Naive thymus-derived CD4-positive, alpha-beta T cell (primary cell): ENCODE measurements at regions not wholly inside any gene's neighbourhood (a gene's known extent, or its start where the extent isn't known, plus 50 kb on each side); places are given as distances from the start of the nearest gene placed in this dataset.

Experiments
- ATAC-seq: fragments of 150-1000 bp; cut with Tn5 transposase; 2 replicates; pipeline ENCODE4 v1.10.0; 2021; ENCODE audit warnings: mild to moderate bottlenecking, moderate library complexity
- CTCF ChIA-PET: fragments of 350-600 bp; sonication (Branson Sonifier 250); formaldehyde crosslinking; loops from one replicate; lab custom pipeline; 2021; ENCODE audit warnings: antibody characterized with exemption; lab: Charles Lee
- POLR2A ChIA-PET: fragments of 350-600 bp; sonication (Branson Sonifier 250); formaldehyde crosslinking; loops from one replicate; lab custom pipeline; 2021; ENCODE audit warnings: antibody characterized with exemption, inconsistent platforms; lab: Charles Lee
- DNase-seq, 9 donors: peaks; one replicate each; pipeline versions ENCODE4 v3.0.0 to v3.0.0-alpha.2; 2020 to 2022; ENCODE audit warnings: mixed read lengths in 1 of 9
- H3K27ac ChIP-seq: one replicate; pipeline ENCODE4 v1.7.0; 2013; ENCODE audit warnings: mild to moderate bottlenecking, low read depth, low read length, moderate library complexity
- H3K27me3 ChIP-seq, 2 donors: one replicate each; pipeline ENCODE4 v1.7.0; 2013; ENCODE audit warnings: low read length in 2 of 2, mild to moderate bottlenecking in 2 of 2, moderate library complexity in 2 of 2; ENCODE audit not compliant: control insufficient read depth in 2 of 2, insufficient read depth in 2 of 2
- H3K36me3 ChIP-seq, 3 experiments: 1 replicate in 2 of 3; 2 replicates in 1 of 3; pipeline ENCODE4 v1.7.0; 2013; ENCODE audit warnings: low read length in 3 of 3, mild to moderate bottlenecking in 3 of 3, moderate library complexity in 1 of 3; ENCODE audit not compliant: insufficient read depth in 3 of 3, control insufficient read depth in 2 of 3
- H3K4me1 ChIP-seq, 2 donors: one replicate each; pipeline ENCODE4 v1.7.0; 2013; ENCODE audit warnings: low read length in 2 of 2, mild to moderate bottlenecking in 2 of 2, moderate library complexity in 1 of 2; ENCODE audit not compliant: control insufficient read depth in 2 of 2, insufficient read depth in 2 of 2
- H3K4me3 ChIP-seq: 2 replicates; pipeline ENCODE4 v1.7.0; 2013; ENCODE audit warnings: mild to moderate bottlenecking, low read length
- H3K9me3 ChIP-seq, 3 experiments: 1 replicate in 2 of 3; 2 replicates in 1 of 3; pipeline ENCODE4 v1.7.0; 2013; ENCODE audit warnings: low read length in 3 of 3; ENCODE audit not compliant: control insufficient read depth in 2 of 3
- H3K27ac Mint-ChIP-seq, 9 donors: one replicate each; pipeline ENCODE4 v1.8.0; 2020 to 2022; ENCODE audit warnings: mixed read lengths in 9 of 9, mild to moderate bottlenecking in 8 of 9, moderate library complexity in 5 of 9, inconsistent platforms in 2 of 9
- H3K27me3 Mint-ChIP-seq, 5 donors: one replicate each; pipeline ENCODE4 v1.8.0; 2021 to 2022; ENCODE audit warnings: mixed read lengths in 5 of 5, mild to moderate bottlenecking in 1 of 5
- H3K36me3 Mint-ChIP-seq, 5 donors: one replicate each; pipeline ENCODE4 v1.8.0; 2020 to 2022; ENCODE audit warnings: mixed read lengths in 5 of 5, mild to moderate bottlenecking in 3 of 5, inconsistent platforms in 1 of 5
- H3K4me1 Mint-ChIP-seq, 7 donors: one replicate each; pipeline ENCODE4 v1.8.0; 2020 to 2022; ENCODE audit warnings: mixed read lengths in 7 of 7, mild to moderate bottlenecking in 3 of 7, inconsistent platforms in 1 of 7
- H3K4me3 Mint-ChIP-seq, 10 donors: one replicate each; pipeline ENCODE4 v1.8.0; 2020 to 2022; ENCODE audit warnings: mild to moderate bottlenecking in 10 of 10, mixed read lengths in 10 of 10, moderate library complexity in 6 of 10, inconsistent platforms in 2 of 10
- H3K9me3 Mint-ChIP-seq, 11 donors: one replicate each; pipeline ENCODE4 v1.8.0; 2020 to 2022; ENCODE audit warnings: mixed read lengths in 11 of 11, mild to moderate bottlenecking in 4 of 11, inconsistent platforms in 1 of 11, moderate library complexity in 1 of 11
- intact Hi-C, 2 donors: fragments of 100-400 bp; cut with micrococcal nuclease; formaldehyde crosslinking; loops; one replicate each; pipeline ENCODE4 v1.15.1; 2023

DNA sequence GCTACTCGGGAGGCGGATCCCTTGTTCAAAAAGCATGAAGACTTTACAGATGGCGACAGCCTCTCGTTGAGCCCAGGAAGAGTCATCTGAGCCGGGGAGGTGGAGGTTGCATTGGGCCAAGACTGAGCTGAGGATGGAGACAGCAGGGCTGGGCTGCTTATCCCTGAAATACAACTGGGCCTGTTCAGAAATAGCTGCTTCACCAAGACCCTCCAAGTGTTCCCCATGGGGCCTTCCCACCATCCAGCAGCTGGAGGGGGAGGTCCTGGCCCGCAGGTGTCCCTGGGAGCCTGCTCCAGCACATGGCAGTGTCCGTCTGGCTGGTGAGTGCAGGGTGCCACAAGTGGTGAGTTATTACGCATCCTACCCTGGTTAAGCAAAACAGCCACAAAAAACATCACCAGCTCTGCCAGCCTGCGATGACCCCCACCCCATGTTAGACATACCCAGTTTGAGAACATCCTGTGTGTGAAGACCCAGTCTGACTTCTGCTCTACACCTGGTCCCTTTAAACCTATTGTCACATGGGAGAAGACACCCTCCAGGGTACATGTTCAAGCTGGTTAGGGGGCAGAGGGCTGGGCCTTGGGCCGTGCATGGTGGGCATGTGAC lies 93.1 kb upstream of the TMPRSS2 start:
- H3K27ac ChIP-seq: no peak overlapping the region
- POLR2A ChIA-PET: no interaction called here
- H3K4me3 ChIP-seq: no peak overlapping the region
- ATAC-seq: no peak
- DNase-seq: no peak
- CTCF ChIA-PET: no interaction called here
- intact Hi-C loops: no loop called here
- Mint-ChIP-seq H3K27ac (no peak overlapping the region), H3K36me3 (peaks cover 0 to 1% (median 0%) of the 10 kb centered on the region in 5 donors), H3K4me1 (peaks cover 0 to 10% (median 0%) of the 10 kb centered on the region in 7 donors), H3K4me3 (no peak overlapping the region), H3K27me3 (peaks cover 0 to 22% (median 11%) of the 10 kb centered on the region in 5 donors), H3K9me3 (no peaks in the 10 kb centered on the region)
- H3K27me3 ChIP-seq: no peaks in the 10 kb centered on the region
- H3K4me1 ChIP-seq: no peaks in the 10 kb centered on the region
- no peaks in the 10 kb centered on the region for H3K36me3 ChIP-seq
- H3K9me3 ChIP-seq: no peaks in the 10 kb centered on the region

GRCh38 chr21:41600556-41600955 lies 92.6 kb upstream of the TMPRSS2 start:
- Histone ChIP-seq H3K4me1 (no peaks in the 10 kb centered on the region), H3K36me3 (no peaks in the 10 kb centered on the region), H3K9me3 (no peaks in the 10 kb centered on the region), H3K4me3 (no peak overlapping the region), H3K27ac (no peak overlapping the region), H3K27me3 (no peaks in the 10 kb centered on the region)
- Mint-ChIP-seq H3K36me3 (no peaks in the 10 kb centered on the region), H3K9me3 (no peaks in the 10 kb centered on the region), H3K4me1 (peaks cover 0 to 10% (median 0%) of the 10 kb centered on the region in 7 donors), H3K4me3 (no peak overlapping the region), H3K27me3 (peaks cover 0 to 18% (median 11%) of the 10 kb centered on the region in 5 donors), H3K27ac (no peak overlapping the region)
- no peak for DNase-seq
- no peak for ATAC-seq
- POLR2A ChIA-PET: no interaction called here
- CTCF ChIA-PET: no interaction called here
- intact Hi-C loops: no loop called here

DNA sequence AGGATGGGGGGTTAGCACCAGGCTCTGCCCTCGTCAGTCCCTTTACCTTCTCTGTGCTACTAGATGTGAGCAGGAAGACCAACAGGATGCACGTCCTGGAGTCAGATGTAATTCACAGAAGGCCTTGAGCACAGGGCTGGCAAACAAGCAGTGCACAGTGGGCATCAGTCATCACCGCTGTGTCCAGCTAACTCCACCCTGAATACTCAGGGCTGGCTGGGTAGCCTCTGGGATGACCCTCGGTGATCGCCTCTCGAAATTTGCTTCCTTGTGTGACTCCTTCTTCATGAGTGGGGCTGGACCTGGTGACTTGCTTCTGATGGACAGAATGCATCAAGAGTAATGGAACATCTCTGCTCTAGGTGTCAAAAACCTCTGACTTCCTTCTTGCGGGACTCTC lies 92.2 kb upstream of the TMPRSS2 start:
- no peak for ATAC-seq
- no peak overlapping the region for H3K27ac Mint-ChIP-seq
- ChIA-PET CTCF (no interaction called here), POLR2A (no interaction called here)
- Histone ChIP-seq H3K4me1 (no peaks in the 10 kb centered on the region), H3K27me3 (no peaks in the 10 kb centered on the region), H3K9me3 (no peaks in the 10 kb centered on the region), H3K27ac (no peak overlapping the region), H3K4me3 (no peak overlapping the region), H3K36me3 (no peaks in the 10 kb centered on the region)
- intact Hi-C loops: no loop called here
- H3K9me3 Mint-ChIP-seq: no peaks in the 10 kb centered on the region
- peaks cover 0 to 18% (median 11%) of the 10 kb centered on the region in 5 donors for H3K27me3 Mint-ChIP-seq
- no peaks in the 10 kb centered on the region for H3K36me3 Mint-ChIP-seq
- H3K4me3 Mint-ChIP-seq: no peak overlapping the region
- no peak for DNase-seq
- peaks cover 0 to 10% (median 0%) of the 10 kb centered on the region in 7 donors for H3K4me1 Mint-ChIP-seq

DNA sequence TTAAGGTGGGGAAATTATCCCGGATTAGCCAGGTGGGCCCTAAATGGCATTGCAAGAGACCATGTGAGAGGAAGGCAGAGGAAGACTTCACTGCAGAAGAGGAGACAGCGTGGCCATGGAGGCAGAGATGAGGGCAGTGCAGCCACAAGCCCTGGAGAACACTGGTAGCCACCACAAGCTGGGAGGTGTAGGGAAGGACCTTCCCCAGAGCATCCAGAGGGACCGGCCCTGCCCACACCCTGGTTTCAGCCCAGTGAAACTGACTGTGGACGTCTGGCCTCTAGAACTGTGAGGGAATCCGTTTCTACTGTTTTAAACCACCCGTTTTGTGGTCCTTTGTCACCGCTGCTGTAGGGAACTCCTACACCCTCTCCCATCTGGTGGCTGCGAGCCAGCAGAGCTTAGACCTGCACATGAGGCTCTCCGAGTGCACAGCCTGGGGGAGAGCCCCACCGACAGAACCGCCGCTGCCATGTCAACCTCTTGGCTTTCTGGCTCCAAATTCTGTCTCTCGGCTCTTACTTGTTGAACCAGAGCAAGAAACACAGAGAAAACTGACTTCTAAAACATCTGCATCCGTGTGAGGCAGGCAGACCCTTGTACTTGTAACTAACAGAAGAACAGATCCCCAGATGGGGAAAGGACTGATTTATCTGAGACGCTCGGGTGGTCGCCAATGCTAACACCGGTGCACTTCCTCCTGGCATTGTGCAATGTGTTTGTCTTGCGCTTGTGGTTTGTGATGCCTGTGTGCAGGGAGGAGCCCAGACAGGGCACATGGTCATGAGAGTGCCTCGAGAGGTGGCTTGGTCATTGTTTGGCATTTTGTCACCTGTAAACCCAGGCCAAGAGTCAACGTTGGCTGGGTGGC lies 90.8 kb upstream of the TMPRSS2 start:
- no peaks in the 10 kb centered on the region for H3K9me3 ChIP-seq
- peak overlapping the region in 1 of 9 donors; percentile 36 for H3K27ac Mint-ChIP-seq
- H3K27me3 ChIP-seq: no peaks in the 10 kb centered on the region
- no peaks in the 10 kb centered on the region for H3K4me1 ChIP-seq
- peaks cover 0 to 10% (median 0%) of the 10 kb centered on the region in 7 donors for H3K4me1 Mint-ChIP-seq
- no peak overlapping the region for H3K27ac ChIP-seq
- DNase-seq (no peak), ATAC-seq (no peak)
- no peaks in the 10 kb centered on the region for H3K36me3 Mint-ChIP-seq
- no peaks in the 10 kb centered on the region for H3K36me3 ChIP-seq
- no peak overlapping the region for H3K4me3 Mint-ChIP-seq
- peaks cover 4 to 19% (median 8%) of the 10 kb centered on the region in 5 donors for H3K27me3 Mint-ChIP-seq
- intact Hi-C loops: no loop called here
- H3K4me3 ChIP-seq: no peak overlapping the region
- ChIA-PET CTCF (no interaction called here), POLR2A (no interaction called here)
- no peaks in the 10 kb centered on the region for H3K9me3 Mint-ChIP-seq

- intact Hi-C loops: no loop called here
- no peak overlapping the region for H3K27ac Mint-ChIP-seq
- DNase-seq (no peak), ATAC-seq (no peak)
- Histone ChIP-seq H3K9me3 (no peaks in the 10 kb centered on the region), H3K27ac (no peak overlapping the region), H3K36me3 (no peaks in the 10 kb centered on the region), H3K27me3 (no peaks in the 10 kb centered on the region), H3K4me1 (no peaks in the 10 kb centered on the region), H3K4me3 (no peak overlapping the region)
- H3K36me3 Mint-ChIP-seq: no peaks in the 10 kb centered on the region
- H3K4me1 Mint-ChIP-seq: peaks cover 0 to 10% (median 0%) of the 10 kb centered on the region in 7 donors
- CTCF ChIA-PET: no interaction called here
- no peaks in the 10 kb centered on the region for H3K9me3 Mint-ChIP-seq
- no peak overlapping the region for H3K4me3 Mint-ChIP-seq
- H3K27me3 Mint-ChIP-seq: peaks cover 4 to 17% (median 8%) of the 10 kb centered on the region in 5 donors
- POLR2A ChIA-PET: no interaction called here
Observed at GRCh38 chr21:41597811-41598231, 89.9 kb upstream of the TMPRSS2 start.

- Histone ChIP-seq H3K9me3 (no peaks in the 10 kb centered on the region), H3K4me1 (no peaks in the 10 kb centered on the region), H3K27ac (no peak overlapping the region), H3K4me3 (no peak overlapping the region), H3K36me3 (no peaks in the 10 kb centered on the region), H3K27me3 (no peaks in the 10 kb centered on the region)
- Mint-ChIP-seq H3K4me3 (no peak overlapping the region), H3K4me1 (peaks cover 0 to 10% (median 0%) of the 10 kb centered on the region in 7 donors), H3K27me3 (peaks cover 4 to 17% (median 8%) of the 10 kb centered on the region in 5 donors), H3K36me3 (no peaks in the 10 kb centered on the region), H3K9me3 (no peaks in the 10 kb centered on the region), H3K27ac (no peak overlapping the region)
- intact Hi-C loops: no loop called here
- POLR2A ChIA-PET: no interaction called here
- DNase-seq (no peak), ATAC-seq (no peak)
- CTCF ChIA-PET: no interaction called here
Observed at GRCh38 chr21:41597227-41597626, 89.3 kb upstream of the TMPRSS2 start.
